Activated CD4-positive, alpha-beta T cell treated with anti-CD3 and anti-CD28 coated beads for 48 hours (primary cell): ENCODE measurements at regions not wholly inside any gene's neighbourhood (a gene's known extent, or its start where the extent isn't known, plus 50 kb on each side); places are given as distances from the start of the nearest gene placed in this dataset.

ENCODE experiments used
- DNase-seq: peaks from one replicate; pipeline ENCODE4 v3.0.0-alpha.2; 2020

- DNase-seq: peak; percentile 97
Measured at GRCh38 chr13:99436686-99437416, 64.4 kb upstream of the TM9SF2 start.

- DNase-seq: no peak
Measured at GRCh38 chr13:99439048-99439447, 62.2 kb upstream of the TM9SF2 start.

- DNase-seq: no peak
Measured at GRCh38 chr13:99439850-99440604, 61.2 kb upstream of the TM9SF2 start.

GRCh38 chr13:99442273-99442895 lies 58.9 kb upstream of the TM9SF2 start:
- DNase-seq: peak; percentile 62

- DNase-seq: no peak
Measured at GRCh38 chr13:99446242-99446641, 55.0 kb upstream of the TM9SF2 start.

- no peak for DNase-seq
Measured at GRCh38 chr13:99448546-99448945, 52.7 kb upstream of the TM9SF2 start.

- no peak for DNase-seq
Measured at GRCh38 chr13:99450416-99450815, 50.9 kb upstream of the TM9SF2 start.
